OCI-LY1 (cell line): ENCODE measurements at regions not wholly inside any gene's neighbourhood (a gene's known extent, or its start where the extent isn't known, plus 50 kb on each side); places are given as distances from the start of the nearest gene placed in this dataset.

Source experiments
- H2AFZ ChIP-seq: fragments of 200-600 bp; sonication (generic), shearing (Covaris generic); 2 replicates; pipeline ENCODE4 v1.6.0; 2014; ENCODE audit warnings: antibody characterized with exemption, mild to moderate bottlenecking, low read length
- H3F3A ChIP-seq: fragments of 200-600 bp; sonication (generic), shearing (Covaris generic); 2 replicates; pipeline ENCODE4 v1.6.0; 2014; ENCODE audit warnings: mild to moderate bottlenecking, antibody characterized with exemption, low read length, moderate library complexity; ENCODE audit not compliant: insufficient read depth
- H3K27ac ChIP-seq: fragments of 200-600 bp; sonication (generic); 2 replicates; pipeline ENCODE4 v1.5.1; 2014; ENCODE audit warnings: low read length, mixed run types, mild to moderate bottlenecking, low read depth; ENCODE audit not compliant: poor library complexity, severe bottlenecking
- H3K27me3 ChIP-seq: fragments of 200-600 bp; sonication (generic); 2 replicates; pipeline ENCODE4 v1.6.0; 2014; ENCODE audit warnings: antibody characterized with exemption, mild to moderate bottlenecking, low read length, moderate library complexity; ENCODE audit not compliant: insufficient read depth
- H3K36me3 ChIP-seq: fragments of 200-600 bp; sonication (generic); 2 replicates; pipeline ENCODE4 v1.6.1; 2014; ENCODE audit warnings: mild to moderate bottlenecking, antibody characterized with exemption, low read length, moderate library complexity, mixed read lengths; ENCODE audit not compliant: insufficient read depth
- H3K4me1 ChIP-seq: fragments of 200-600 bp; sonication (generic); 2 replicates; pipeline ENCODE4 v1.5.1; 2014; ENCODE audit warnings: mild to moderate bottlenecking, low read length, moderate library complexity; ENCODE audit not compliant: insufficient read depth, severe bottlenecking
- H3K4me2 ChIP-seq: fragments of 200-600 bp; sonication (generic), shearing (Covaris generic); 2 replicates; pipeline ENCODE4 v1.6.1; 2014; ENCODE audit warnings: low read length
- H3K4me3 ChIP-seq: fragments of 200-600 bp; sonication (generic); 2 replicates; pipeline ENCODE4 v1.5.1; 2014; ENCODE audit warnings: low read length, low read depth, mild to moderate bottlenecking, mixed read lengths; ENCODE audit not compliant: poor library complexity, severe bottlenecking
- H3K79me2 ChIP-seq: fragments of 200-600 bp; shearing (Covaris generic); 2 replicates; pipeline ENCODE4 v1.6.1; 2016; ENCODE audit warnings: mixed run types, low read length, mixed read lengths; ENCODE audit not compliant: insufficient read depth
- H3K9ac ChIP-seq: fragments of 200-600 bp; sonication (generic), shearing (Covaris generic); 2 replicates; pipeline ENCODE4 v1.6.1; 2014; ENCODE audit warnings: mild to moderate bottlenecking, low read length, mixed read lengths
- H3K9me2 ChIP-seq: fragments of 200-600 bp; sonication (generic), shearing (Covaris generic); 2 replicates; pipeline ENCODE4 v1.6.1; 2014; ENCODE audit warnings: low read depth, mild to moderate bottlenecking, low read length, mixed read lengths
- H3K9me3 ChIP-seq: fragments of 200-600 bp; shearing (Covaris generic); 2 replicates; pipeline ENCODE4 v1.6.1; 2014; ENCODE audit warnings: low read length, mixed read lengths
- H4K20me1 ChIP-seq: fragments of 200-600 bp; sonication (generic), shearing (Covaris generic); 2 replicates; pipeline ENCODE4 v1.6.0; 2016; ENCODE audit warnings: mild to moderate bottlenecking, low read length; ENCODE audit not compliant: insufficient read depth
- EZH2 ChIP-seq: fragments of 200-600 bp; sonication (generic), shearing (Covaris generic); IDR thresholded peaks from 2 replicates; pipeline ENCODE4 v1.8.0; 2017; ENCODE audit warnings: borderline replicate concordance, mixed run types, mild to moderate bottlenecking, antibody characterized with exemption, low read length, moderate library complexity, mixed read lengths
- TF ChIP-seq, protein P1 (sequence below): fragments of 200-600 bp; sonication (generic), shearing (Covaris generic); IDR thresholded peaks from 2 replicates; pipeline ENCODE4 v1.5.1; 2017; ENCODE audit warnings: mild to moderate bottlenecking, antibody characterized with exemption, low read length, moderate library complexity, mixed read lengths

- Histone ChIP-seq H3K9me2 (no peaks in the 10 kb centered on the region), H2AFZ (no peak overlapping the region), H3K4me1 (no peaks in the 10 kb centered on the region), H3K79me2 (no peaks in the 10 kb centered on the region), H3K27ac (no peak overlapping the region), H3F3A (no peaks in the 10 kb centered on the region), H3K4me3 (no peak overlapping the region), H3K9ac (no peak overlapping the region), H3K36me3 (no peaks in the 10 kb centered on the region), H4K20me1 (no peaks in the 10 kb centered on the region), H3K4me2 (no peak overlapping the region), H3K9me3 (no peaks in the 10 kb centered on the region), H3K27me3 (no peaks in the 10 kb centered on the region)
- TF ChIP-seq, protein P1, sequence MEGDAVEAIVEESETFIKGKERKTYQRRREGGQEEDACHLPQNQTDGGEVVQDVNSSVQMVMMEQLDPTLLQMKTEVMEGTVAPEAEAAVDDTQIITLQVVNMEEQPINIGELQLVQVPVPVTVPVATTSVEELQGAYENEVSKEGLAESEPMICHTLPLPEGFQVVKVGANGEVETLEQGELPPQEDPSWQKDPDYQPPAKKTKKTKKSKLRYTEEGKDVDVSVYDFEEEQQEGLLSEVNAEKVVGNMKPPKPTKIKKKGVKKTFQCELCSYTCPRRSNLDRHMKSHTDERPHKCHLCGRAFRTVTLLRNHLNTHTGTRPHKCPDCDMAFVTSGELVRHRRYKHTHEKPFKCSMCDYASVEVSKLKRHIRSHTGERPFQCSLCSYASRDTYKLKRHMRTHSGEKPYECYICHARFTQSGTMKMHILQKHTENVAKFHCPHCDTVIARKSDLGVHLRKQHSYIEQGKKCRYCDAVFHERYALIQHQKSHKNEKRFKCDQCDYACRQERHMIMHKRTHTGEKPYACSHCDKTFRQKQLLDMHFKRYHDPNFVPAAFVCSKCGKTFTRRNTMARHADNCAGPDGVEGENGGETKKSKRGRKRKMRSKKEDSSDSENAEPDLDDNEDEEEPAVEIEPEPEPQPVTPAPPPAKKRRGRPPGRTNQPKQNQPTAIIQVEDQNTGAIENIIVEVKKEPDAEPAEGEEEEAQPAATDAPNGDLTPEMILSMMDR, result no peak
- no peak for TF ChIP-seq EZH2
Observed at GRCh38 chr5:156261275-156261939, 65.6 kb upstream of the SGCD start.

DNA sequence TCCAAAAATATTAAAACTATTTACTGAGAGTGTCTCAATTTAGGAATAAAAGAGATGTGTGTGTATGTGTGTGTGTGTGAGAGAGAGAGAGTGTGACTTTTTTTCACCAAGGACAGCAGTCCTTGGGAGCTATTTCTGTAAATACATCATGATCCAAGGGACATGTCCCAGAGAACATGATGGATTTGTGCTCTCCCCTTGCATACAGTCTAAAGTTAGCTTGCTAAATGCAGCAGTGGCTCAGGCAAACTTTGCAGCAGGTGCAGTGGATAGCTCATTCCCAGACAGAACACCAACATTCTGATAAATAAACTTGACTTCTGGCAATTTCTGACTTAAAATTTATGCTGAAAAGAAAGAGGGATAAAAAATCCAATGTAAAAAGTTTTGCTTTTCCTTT, 55.4 kb upstream of the SGCD start:
- no peaks in the 10 kb centered on the region for H4K20me1 ChIP-seq
- H3K4me2 ChIP-seq, result no peak overlapping the region
- H3K36me3 ChIP-seq, result no peaks in the 10 kb centered on the region
- no peaks in the 10 kb centered on the region for H3K9me3 ChIP-seq
- H3K27ac ChIP-seq, result no peak overlapping the region
- H3F3A ChIP-seq, result no peaks in the 10 kb centered on the region
- no peaks in the 10 kb centered on the region for H3K79me2 ChIP-seq
- TF ChIP-seq, protein P1, result no peak
- TF ChIP-seq EZH2, result no peak
- no peaks in the 10 kb centered on the region for H3K9me2 ChIP-seq
- no peak overlapping the region for H2AFZ ChIP-seq
- H3K27me3 ChIP-seq, result no peaks in the 10 kb centered on the region
- H3K4me3 ChIP-seq, result no peak overlapping the region
- no peak overlapping the region for H3K9ac ChIP-seq
- H3K4me1 ChIP-seq, result no peaks in the 10 kb centered on the region

- H3K9me2 ChIP-seq, result no peaks in the 10 kb centered on the region
- no peaks in the 10 kb centered on the region for H3F3A ChIP-seq
- no peaks in the 10 kb centered on the region for H4K20me1 ChIP-seq
- H3K4me3 ChIP-seq, result no peak overlapping the region
- H3K9me3 ChIP-seq, result no peaks in the 10 kb centered on the region
- TF ChIP-seq, protein P1, result no peak
- no peak for TF ChIP-seq EZH2
- no peak overlapping the region for H2AFZ ChIP-seq
- no peaks in the 10 kb centered on the region for H3K36me3 ChIP-seq
- no peak overlapping the region for H3K9ac ChIP-seq
- no peaks in the 10 kb centered on the region for H3K79me2 ChIP-seq
- H3K4me2 ChIP-seq, result no peak overlapping the region
- H3K27ac ChIP-seq, result no peak overlapping the region
- H3K27me3 ChIP-seq, result no peaks in the 10 kb centered on the region
- H3K4me1 ChIP-seq, result no peaks in the 10 kb centered on the region
Observed at GRCh38 chr5:156272139-156272538, 54.8 kb upstream of the SGCD start.
